Omental fat pad (tissue), 3 donors: ENCODE measurements at regions not wholly inside any gene's neighbourhood (a gene's known extent, or its start where the extent isn't known, plus 50 kb on each side); places are given as distances from the start of the nearest gene placed in this dataset.

Source experiments
- ATAC-seq: fragments of 150-250 bp; one replicate; pipeline ENCODE4 v1.9.1; 2016; ENCODE audit warnings: mild to moderate bottlenecking, moderate library complexity; ENCODE audit not compliant: low FRiP score
- DNase-seq: peaks from one replicate; pipeline ENCODE4 v3.0.0-alpha.2; 2019; ENCODE audit warnings: low spot score
- TF ChIP-seq, protein P1 (sequence below), 3 donors: fragments of 450-650 bp; IDR thresholded peaks; one replicate each; pipeline ENCODE4 v1.5.1; 2016 to 2017; ENCODE audit warnings: antibody characterized with exemption in 3 of 3, mild to moderate bottlenecking in 3 of 3, moderate library complexity in 2 of 3

DNA sequence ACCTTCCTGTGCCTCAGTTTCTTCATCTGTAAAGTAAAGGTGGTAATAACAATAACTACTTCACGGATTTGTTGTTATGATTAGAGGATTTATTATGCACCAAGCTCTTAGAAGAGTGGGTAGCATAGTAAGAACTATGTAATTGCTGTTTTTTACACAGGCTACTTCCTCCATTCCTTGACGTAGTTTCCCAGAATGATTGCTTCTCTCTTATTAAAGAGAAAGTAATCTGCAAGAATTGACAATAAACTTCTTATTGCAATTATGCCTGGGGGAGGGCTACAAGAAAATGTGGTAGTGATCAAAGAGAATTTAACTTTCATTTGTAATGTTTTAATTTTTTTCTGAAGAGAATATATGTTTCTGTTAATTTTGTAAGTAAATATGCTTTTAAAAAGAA lies 238.7 kb downstream of the GASK1B start:
- TF ChIP-seq, protein P1, sequence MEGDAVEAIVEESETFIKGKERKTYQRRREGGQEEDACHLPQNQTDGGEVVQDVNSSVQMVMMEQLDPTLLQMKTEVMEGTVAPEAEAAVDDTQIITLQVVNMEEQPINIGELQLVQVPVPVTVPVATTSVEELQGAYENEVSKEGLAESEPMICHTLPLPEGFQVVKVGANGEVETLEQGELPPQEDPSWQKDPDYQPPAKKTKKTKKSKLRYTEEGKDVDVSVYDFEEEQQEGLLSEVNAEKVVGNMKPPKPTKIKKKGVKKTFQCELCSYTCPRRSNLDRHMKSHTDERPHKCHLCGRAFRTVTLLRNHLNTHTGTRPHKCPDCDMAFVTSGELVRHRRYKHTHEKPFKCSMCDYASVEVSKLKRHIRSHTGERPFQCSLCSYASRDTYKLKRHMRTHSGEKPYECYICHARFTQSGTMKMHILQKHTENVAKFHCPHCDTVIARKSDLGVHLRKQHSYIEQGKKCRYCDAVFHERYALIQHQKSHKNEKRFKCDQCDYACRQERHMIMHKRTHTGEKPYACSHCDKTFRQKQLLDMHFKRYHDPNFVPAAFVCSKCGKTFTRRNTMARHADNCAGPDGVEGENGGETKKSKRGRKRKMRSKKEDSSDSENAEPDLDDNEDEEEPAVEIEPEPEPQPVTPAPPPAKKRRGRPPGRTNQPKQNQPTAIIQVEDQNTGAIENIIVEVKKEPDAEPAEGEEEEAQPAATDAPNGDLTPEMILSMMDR (IDR thresholded peaks at IDR 0.05) = no peak
- no peak for DNase-seq
- ATAC-seq = no peak

DNA sequence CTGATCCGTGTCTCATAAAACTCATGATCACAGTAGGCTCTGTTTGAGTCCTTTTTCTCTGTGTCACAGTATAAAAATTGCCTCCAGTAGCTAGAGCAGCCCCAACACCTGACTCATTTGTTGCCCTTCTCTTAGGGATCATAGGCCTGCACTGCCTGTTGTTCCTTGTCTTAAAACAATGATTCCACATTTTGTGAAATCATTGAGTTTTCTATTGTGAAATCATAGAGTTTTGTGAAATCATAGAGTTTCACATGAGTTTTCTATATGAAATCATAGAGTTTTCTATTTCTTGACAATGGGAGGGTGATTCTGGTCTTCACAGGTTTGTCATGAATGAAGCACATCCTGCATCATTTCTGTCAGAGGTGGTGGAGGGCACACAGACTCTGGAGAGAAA lies 239.9 kb downstream of the GASK1B start:
- TF ChIP-seq, protein P1 (IDR thresholded peaks at IDR 0.05) = no peak
- ATAC-seq = no peak
- DNase-seq = no peak

DNA sequence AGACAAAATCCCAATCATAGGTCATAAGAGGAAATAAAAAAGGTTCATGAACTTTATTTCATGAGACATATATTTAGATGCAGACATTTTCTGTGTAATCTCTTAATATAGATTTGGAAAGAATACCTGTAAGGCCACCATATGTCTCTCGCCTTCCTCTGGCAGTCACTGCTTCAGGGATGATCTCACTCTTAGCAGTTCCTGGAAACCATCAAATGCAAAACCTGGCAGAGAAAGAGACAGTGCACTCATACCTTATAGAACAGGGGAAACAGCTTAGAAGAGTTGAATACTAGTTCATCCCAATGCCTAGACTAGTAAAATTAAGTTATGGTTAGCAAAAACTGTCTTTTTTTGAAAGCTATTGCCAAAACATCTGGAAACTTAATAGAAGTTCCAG lies 243.3 kb downstream of the GASK1B start:
- TF ChIP-seq, protein P1 (IDR thresholded peaks at IDR 0.05) = no peak
- DNase-seq = no peak
- no peak for ATAC-seq

DNA sequence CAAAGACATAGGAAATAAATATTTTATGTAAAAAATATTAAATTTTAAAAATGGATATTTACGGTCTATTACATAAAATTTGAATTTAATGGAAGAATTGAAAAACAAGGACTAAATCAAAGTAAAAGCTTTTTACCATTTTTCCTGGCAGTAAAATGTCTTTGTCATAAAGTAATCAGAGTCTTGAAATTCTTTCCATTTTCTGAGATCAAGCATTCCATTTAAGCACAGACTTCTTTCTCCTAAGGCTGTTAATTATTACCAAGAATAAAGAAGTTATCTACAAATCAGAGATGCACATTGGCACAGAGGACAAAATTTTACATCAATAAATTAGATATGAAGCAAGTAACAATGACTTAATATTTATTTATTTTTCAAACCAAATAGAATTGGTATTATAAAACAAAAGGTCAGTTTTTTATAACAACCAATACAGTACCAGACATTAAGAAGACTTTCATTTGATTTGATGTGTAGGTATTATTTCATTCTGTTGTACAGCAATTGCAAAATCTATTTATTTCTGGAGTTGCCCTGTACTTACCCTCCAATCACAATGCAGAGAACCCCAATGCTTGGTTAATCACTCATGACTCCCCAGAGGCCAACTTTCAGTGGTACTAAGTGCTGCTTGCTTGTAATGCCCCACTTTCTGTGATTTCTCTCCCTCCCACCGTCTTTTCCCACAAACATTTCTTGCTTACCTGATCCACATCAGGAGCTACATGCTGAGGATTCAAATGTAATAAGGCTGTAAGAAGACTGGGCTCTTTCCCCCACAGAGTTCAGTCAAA lies 254.6 kb downstream of the GASK1B start:
- no peak for ATAC-seq

DNA sequence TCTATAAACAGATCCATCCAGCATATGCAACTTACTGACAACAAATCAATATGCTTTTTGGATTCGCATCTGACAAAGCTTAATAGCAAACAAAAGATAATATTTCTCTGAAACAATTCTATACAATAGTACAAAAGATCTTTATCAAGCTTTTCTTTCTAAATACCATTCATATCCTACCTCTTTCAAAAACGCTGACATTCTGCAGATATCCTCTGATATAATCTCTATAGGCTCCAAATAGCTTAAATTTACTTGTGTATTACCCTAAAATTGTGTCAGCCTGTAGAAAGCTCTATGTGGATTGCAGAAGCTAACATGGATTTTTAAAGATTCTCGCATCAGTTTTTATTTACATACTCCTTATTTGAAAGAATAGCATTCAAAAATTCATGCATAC lies 260.6 kb downstream of the GASK1B start:
- TF ChIP-seq, protein P1 (IDR thresholded peaks at IDR 0.05) = no peak
- DNase-seq (no peak), ATAC-seq (no peak)

More for the DNA sequence above, 254.6 kb downstream of the GASK1B start:
- no peak for DNase-seq
- TF ChIP-seq, protein P1 (IDR thresholded peaks at IDR 0.05) = no peak

DNA sequence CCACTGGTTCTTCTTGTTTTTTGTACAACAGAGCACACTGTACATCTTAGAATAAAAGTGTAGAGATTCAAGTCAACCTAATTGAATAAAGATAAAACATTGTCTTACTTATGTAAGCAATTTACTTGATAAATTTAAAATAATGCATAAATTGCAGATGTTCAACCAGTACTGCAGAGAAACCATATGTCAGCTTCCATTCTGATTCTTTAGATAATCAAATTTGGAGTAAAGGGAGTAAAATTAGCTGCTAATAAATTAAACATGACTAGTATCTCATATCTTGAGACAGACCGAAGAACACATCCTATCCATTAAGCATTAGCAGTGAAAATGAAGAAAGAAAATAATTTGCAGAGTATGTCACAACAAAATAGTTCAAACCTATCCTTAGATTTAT lies 261.2 kb downstream of the GASK1B start:
- TF ChIP-seq, protein P1 (IDR thresholded peaks at IDR 0.05) = no peak
- DNase-seq (no peak), ATAC-seq (no peak)

DNA sequence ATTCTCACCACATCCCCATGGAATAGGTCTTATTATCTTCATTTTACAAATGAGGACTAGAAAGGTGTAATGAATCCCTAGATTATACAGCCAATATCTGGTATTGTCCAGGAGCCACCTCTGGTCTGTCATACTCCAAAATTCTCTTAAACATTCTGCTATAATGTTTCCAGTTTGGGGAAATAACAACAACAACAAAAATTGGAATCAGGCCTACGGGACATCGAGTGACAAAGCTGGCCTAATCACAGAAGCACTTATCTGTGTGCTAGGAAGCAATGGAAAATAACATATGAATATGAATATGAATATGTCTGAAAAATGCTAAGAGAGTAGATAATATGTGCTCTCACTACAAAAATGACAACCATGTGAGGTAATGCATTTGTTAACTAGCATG lies 264.1 kb downstream of the GASK1B start:
- TF ChIP-seq, protein P1 (IDR thresholded peaks at IDR 0.05) = no peak
- DNase-seq (no peak), ATAC-seq (no peak)
